ENCODE measurements at regions not wholly inside any gene's neighbourhood (a gene's known extent, or its start where the extent isn't known, plus 50 kb on each side); places are given as distances from the start of the nearest gene placed in this dataset.

GRCh38 chrX:106300239-106300638 lies 132.1 kb downstream of the PWWP3B start:
- DNase-seq (no peak), ATAC-seq (no peak)
- no peaks in the 10 kb centered on the region for H3K9me3 ChIP-seq
- WGBS, 2 donors: 73 to 74% methylated on average over 2 of the region's 2 CpGs
- H3K27me3 ChIP-seq: peaks cover 0 to 6% (median 0%) of the 10 kb centered on the region in 7 donors
- H3K27ac ChIP-seq: no peak overlapping the region
- no peaks in the 10 kb centered on the region for H3K4me1 ChIP-seq
- TF ChIP-seq CTCF (IDR thresholded peaks at IDR 0.05): no peak
- H3K36me3 ChIP-seq: no peaks in the 10 kb centered on the region
- intact Hi-C loops (cut with DNase I): no loop called here
- no peak overlapping the region for H3K4me3 ChIP-seq

GRCh38 chrX:106300656-106301055 lies 132.6 kb downstream of the PWWP3B start:
- WGBS, 2 donors: 68 to 69% methylated on average over 3 of the region's 3 CpGs
- H3K4me1 ChIP-seq: no peaks in the 10 kb centered on the region
- TF ChIP-seq CTCF (IDR thresholded peaks at IDR 0.05): no peak
- H3K4me3 ChIP-seq: no peak overlapping the region
- no peak overlapping the region for H3K27ac ChIP-seq
- ATAC-seq (no peak), DNase-seq (no peak)
- no peaks in the 10 kb centered on the region for H3K36me3 ChIP-seq
- peaks cover 0 to 6% (median 0%) of the 10 kb centered on the region in 7 donors for H3K27me3 ChIP-seq
- H3K9me3 ChIP-seq: no peaks in the 10 kb centered on the region
- intact Hi-C loops (cut with DNase I): no loop called here

GRCh38 chrX:106302304-106302703 lies 134.2 kb downstream of the PWWP3B start:
- intact Hi-C loops (cut with DNase I): no loop called here
- no peak for TF ChIP-seq CTCF (IDR thresholded peaks at IDR 0.05)
- DNase-seq (no peak), ATAC-seq (no peak)
- no peaks in the 10 kb centered on the region for H3K9me3 ChIP-seq
- no peaks in the 10 kb centered on the region for H3K4me1 ChIP-seq
- no peak overlapping the region for H3K27ac ChIP-seq
- no peak overlapping the region for H3K4me3 ChIP-seq
- WGBS, 2 donors: 66 to 71% methylated on average over 2 of the region's 2 CpGs
- peaks cover 0 to 6% (median 0%) of the 10 kb centered on the region in 7 donors for H3K27me3 ChIP-seq
- H3K36me3 ChIP-seq: no peaks in the 10 kb centered on the region

GRCh38 chrX:106306391-106306947 lies 138.4 kb downstream of the PWWP3B start:
- 89 to 90% methylated on average over 7 of the region's 7 CpGs for WGBS, 2 donors
- intact Hi-C loops (cut with DNase I): no loop called here

More at GRCh38 chrX:106306391-106306947, 138.4 kb downstream of the PWWP3B start:
- no peak for TF ChIP-seq CTCF (IDR thresholded peaks at IDR 0.05)
- no peak overlapping the region for H3K27ac ChIP-seq
- H3K27me3 ChIP-seq: peaks cover 0 to 12% (median 0%) of the 10 kb centered on the region in 7 donors
- H3K36me3 ChIP-seq: no peaks in the 10 kb centered on the region
- ATAC-seq: no peak
- H3K4me1 ChIP-seq: no peaks in the 10 kb centered on the region
- H3K9me3 ChIP-seq: peaks cover 0 to 2% (median 0%) of the 10 kb centered on the region in 11 donors
- no peak for DNase-seq
- H3K4me3 ChIP-seq: no peak overlapping the region
